ENCODE measurements at regions not wholly inside any gene's neighbourhood (a gene's known extent, or its start where the extent isn't known, plus 50 kb on each side); places are given as distances from the start of the nearest gene placed in this dataset.

DNA sequence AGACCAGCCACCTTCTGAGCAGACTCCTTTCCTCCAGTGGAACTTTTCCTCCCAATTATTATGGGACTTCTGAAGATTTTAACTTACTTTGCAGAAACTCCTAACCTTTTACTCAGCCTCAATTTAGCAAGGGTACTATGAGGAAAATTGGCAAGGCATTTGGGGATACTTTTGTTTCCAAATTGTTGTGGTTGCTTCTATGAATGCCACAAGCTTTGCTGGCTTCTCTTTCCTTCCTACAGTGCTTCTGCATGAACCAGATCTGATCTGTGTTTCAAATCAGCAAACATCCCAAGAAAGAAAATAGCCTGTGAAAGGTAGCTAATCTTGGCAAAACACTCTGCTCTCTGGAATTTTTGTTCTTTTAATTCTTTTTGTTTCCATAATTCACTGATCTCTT, 57.3 kb upstream of the TAF11L2 start:
- Mint-ChIP-seq H3K27me3 (no peaks in the 10 kb centered on the region), H3K9me3 (ENCODE audit: insufficient read depth) (peaks cover 2% of the 10 kb centered on the region), H3K4me3 (no peak overlapping the region), H3K4me1 (peaks cover 17% of the 10 kb centered on the region), H3K27ac (no peak overlapping the region)
- Histone ChIP-seq H3K27me3 (replicated peaks in 1 of 4; ENCODE audit: control extremely low read depth in 1 of 4, control insufficient read depth in 3 of 4, insufficient read depth in 4 of 4, low read length in 3 of 4) (no peaks in the 10 kb centered on the region), H2AFZ (ENCODE audit: insufficient read depth, low read depth, low read length, poor library complexity, severe bottlenecking) (no peak overlapping the region), H3K4me3 (ENCODE audit: control extremely low read depth in 1 of 5, extremely low read depth in 1 of 5, insufficient read depth in 1 of 5, low read depth in 2 of 5, low read length in 4 of 5) (no peak overlapping the region), H4K20me1 (ENCODE audit: control insufficient read depth, insufficient read depth, low read length, poor library complexity, severe bottlenecking) (no peaks in the 10 kb centered on the region), H3K36me3 (replicated peaks in 1 of 2; ENCODE audit: control extremely low read depth in 1 of 2, control insufficient read depth in 1 of 2, extremely low read depth in 1 of 2, insufficient read depth in 2 of 2, low read length in 1 of 2) (no peaks in the 10 kb centered on the region), H3K9me3 (ENCODE audit: control extremely low read depth in 1 of 3, control insufficient read depth in 2 of 3, insufficient read depth in 1 of 3, low read length in 2 of 3) (peaks cover 0 to 4% (median 4%) of the 10 kb centered on the region in 3 donors), H3K9ac (ENCODE audit: low read length) (no peak overlapping the region), H3K4me1 (ENCODE audit: control insufficient read depth in 2 of 2, insufficient read depth in 2 of 2, low read length in 2 of 2) (peaks cover 14 to 18% of the 10 kb centered on the region in 2 donors), H3K27ac (ENCODE audit: low read length in 2 of 2) (no peak overlapping the region), H3K79me2 (ENCODE audit: control insufficient read depth, insufficient read depth, low read length) (no peaks in the 10 kb centered on the region), H3K4me2 (replicated peaks; ENCODE audit: low read depth, low read length, poor library complexity, severe bottlenecking) (no peak overlapping the region)
- ChIA-PET POLR2A (interaction anchor here (0.6 kb wide), 1 partner anchor 169 kb away, joined by 5 read pairs; no protein-coding TSS in a partner anchor), CTCF (no interaction called here)
- no peak for ATAC-seq (ENCODE audit: low read depth)
- TF ChIP-seq, protein P1, sequence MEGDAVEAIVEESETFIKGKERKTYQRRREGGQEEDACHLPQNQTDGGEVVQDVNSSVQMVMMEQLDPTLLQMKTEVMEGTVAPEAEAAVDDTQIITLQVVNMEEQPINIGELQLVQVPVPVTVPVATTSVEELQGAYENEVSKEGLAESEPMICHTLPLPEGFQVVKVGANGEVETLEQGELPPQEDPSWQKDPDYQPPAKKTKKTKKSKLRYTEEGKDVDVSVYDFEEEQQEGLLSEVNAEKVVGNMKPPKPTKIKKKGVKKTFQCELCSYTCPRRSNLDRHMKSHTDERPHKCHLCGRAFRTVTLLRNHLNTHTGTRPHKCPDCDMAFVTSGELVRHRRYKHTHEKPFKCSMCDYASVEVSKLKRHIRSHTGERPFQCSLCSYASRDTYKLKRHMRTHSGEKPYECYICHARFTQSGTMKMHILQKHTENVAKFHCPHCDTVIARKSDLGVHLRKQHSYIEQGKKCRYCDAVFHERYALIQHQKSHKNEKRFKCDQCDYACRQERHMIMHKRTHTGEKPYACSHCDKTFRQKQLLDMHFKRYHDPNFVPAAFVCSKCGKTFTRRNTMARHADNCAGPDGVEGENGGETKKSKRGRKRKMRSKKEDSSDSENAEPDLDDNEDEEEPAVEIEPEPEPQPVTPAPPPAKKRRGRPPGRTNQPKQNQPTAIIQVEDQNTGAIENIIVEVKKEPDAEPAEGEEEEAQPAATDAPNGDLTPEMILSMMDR (IDR thresholded peaks at IDR 0.05), result no peak
- no peak for TF ChIP-seq EZH2 (IDR thresholded peaks at IDR 0.05; ENCODE audit: borderline replicate concordance, insufficient read depth, low read depth, low read length, poor library complexity, severe bottlenecking)
- DNase-seq, result no peak
- intact Hi-C loops (cut with micrococcal nuclease), result no loop called here

DNA sequence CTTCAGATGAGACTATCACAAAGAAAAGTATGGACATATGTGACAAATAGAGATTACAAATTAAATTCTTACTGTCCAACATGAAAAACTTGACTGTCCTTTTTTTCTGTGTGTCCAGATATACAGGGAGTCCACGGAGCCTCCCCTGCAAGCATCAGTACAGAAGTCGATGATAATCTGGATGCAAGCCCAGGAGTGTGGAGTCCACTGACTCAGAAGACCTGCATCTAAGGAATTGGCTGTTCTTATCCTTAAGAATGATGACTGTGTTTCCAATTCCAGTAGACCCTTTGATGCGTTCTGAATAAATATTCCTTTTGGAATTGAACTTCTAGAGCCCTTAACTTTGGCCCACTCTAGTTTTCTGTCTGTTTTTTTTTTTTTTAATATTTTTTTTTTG, 56.7 kb upstream of the TAF11L2 start:
- H3K9ac ChIP-seq (ENCODE audit: low read length), result no peak overlapping the region
- Mint-ChIP-seq H3K27ac (no peak overlapping the region), H3K4me1 (peaks cover 11% of the 10 kb centered on the region), H3K4me3 (no peak overlapping the region), H3K27me3 (no peaks in the 10 kb centered on the region), H3K9me3 (ENCODE audit: insufficient read depth) (peaks cover 2% of the 10 kb centered on the region)
- H3K79me2 ChIP-seq (ENCODE audit: control insufficient read depth, insufficient read depth, low read length), result no peaks in the 10 kb centered on the region
- DNase-seq, result no peak
- H3K4me1 ChIP-seq (ENCODE audit: control insufficient read depth in 2 of 2, insufficient read depth in 2 of 2, low read length in 2 of 2), result peaks cover 15% of the 10 kb centered on the region in 2 donors
- H3K4me2 ChIP-seq (replicated peaks; ENCODE audit: low read depth, low read length, poor library complexity, severe bottlenecking), result no peak overlapping the region
- TF ChIP-seq EZH2 (IDR thresholded peaks at IDR 0.05; ENCODE audit: borderline replicate concordance, insufficient read depth, low read depth, low read length, poor library complexity, severe bottlenecking), result no peak
- TF ChIP-seq, protein P1 (IDR thresholded peaks at IDR 0.05), result no peak
- H3K27me3 ChIP-seq (replicated peaks in 1 of 4; ENCODE audit: control extremely low read depth in 1 of 4, control insufficient read depth in 3 of 4, insufficient read depth in 4 of 4, low read length in 3 of 4), result no peaks in the 10 kb centered on the region
- no peaks in the 10 kb centered on the region for H4K20me1 ChIP-seq (ENCODE audit: control insufficient read depth, insufficient read depth, low read length, poor library complexity, severe bottlenecking)
- ATAC-seq (ENCODE audit: low read depth), result no peak
- intact Hi-C loops (cut with micrococcal nuclease), result no loop called here
- no peak overlapping the region for H3K4me3 ChIP-seq (ENCODE audit: control extremely low read depth in 1 of 5, extremely low read depth in 1 of 5, insufficient read depth in 1 of 5, low read depth in 2 of 5, low read length in 4 of 5)
- H3K36me3 ChIP-seq (replicated peaks in 1 of 2; ENCODE audit: control extremely low read depth in 1 of 2, control insufficient read depth in 1 of 2, extremely low read depth in 1 of 2, insufficient read depth in 2 of 2, low read length in 1 of 2), result no peaks in the 10 kb centered on the region
- WGBS (ENCODE audit: insufficient coverage), result 65% methylated on average over 2 of the region's 3 CpGs
- peaks cover 0 to 4% (median 4%) of the 10 kb centered on the region in 3 donors for H3K9me3 ChIP-seq (ENCODE audit: control extremely low read depth in 1 of 3, control insufficient read depth in 2 of 3, insufficient read depth in 1 of 3, low read length in 2 of 3)
- POLR2A ChIA-PET, result interaction anchor here (0.6 kb wide), 1 partner anchor 169 kb away, joined by 5 read pairs; no protein-coding TSS in a partner anchor
- CTCF ChIA-PET, result no interaction called here
- no peak overlapping the region for H2AFZ ChIP-seq (ENCODE audit: insufficient read depth, low read depth, low read length, poor library complexity, severe bottlenecking)
- H3K27ac ChIP-seq (ENCODE audit: low read length in 2 of 2), result no peak overlapping the region

All from B cell (primary cell).